ENCODE measurements at regions not wholly inside any gene's neighbourhood (a gene's known extent, or its start where the extent isn't known, plus 50 kb on each side); places are given as distances from the start of the nearest gene placed in this dataset.
"Not testable (repeated sequence)": the region's sequence is repeated elsewhere in the genome, so short reads cannot be mapped to it uniquely, and the experiment has no call there.

DNA sequence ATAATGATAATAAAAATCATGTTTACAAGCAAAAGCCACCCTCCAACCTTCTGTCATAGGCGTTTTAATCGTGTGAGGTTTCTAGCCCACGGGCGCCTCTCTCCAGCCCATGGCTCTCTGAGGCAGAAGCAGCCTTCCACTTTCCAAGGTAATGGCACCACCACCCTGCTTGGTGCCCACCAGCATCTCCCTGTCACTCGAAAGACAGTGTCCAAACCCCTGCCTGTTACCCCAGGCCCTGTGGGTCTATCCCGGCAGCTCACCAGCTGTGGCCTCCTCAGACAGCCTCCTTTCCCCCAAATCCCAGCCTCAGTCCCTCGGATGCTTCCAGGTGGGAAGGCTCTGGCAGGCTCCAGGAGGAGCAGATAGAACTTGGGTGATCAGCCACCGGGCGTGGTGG, 123.8 kb upstream of the LPCAT1 start:
- ATAC-seq (ENCODE audit: low FRiP score in 2 of 2) (no peak), DNase-seq (no peak)
- H3K27ac ChIP-seq, result no peak overlapping the region
- H3K27me3 ChIP-seq, result peaks cover 0 to 23% (median 6%) of the 10 kb centered on the region in 4 donors
- WGBS, 2 donors, result 80 to 84% methylated on average over 8 to 9 of the region's 9 CpGs
- TF ChIP-seq POLR2A (IDR thresholded peaks at IDR 0.05) (no peak), CTCF (IDR thresholded peaks at IDR 0.05) (no peak), POLR2AphosphoS5 (IDR thresholded peaks at IDR 0.05) (no peak), EP300 (IDR thresholded peaks at IDR 0.05) (no peak)
- no peak overlapping the region for H3K4me3 ChIP-seq
- H3K9me3 ChIP-seq, result no peaks in the 10 kb centered on the region
- H3K36me3 ChIP-seq, result no peaks in the 10 kb centered on the region
- peaks cover 4 to 9% (median 6%) of the 10 kb centered on the region in 4 donors for H3K4me1 ChIP-seq

DNA sequence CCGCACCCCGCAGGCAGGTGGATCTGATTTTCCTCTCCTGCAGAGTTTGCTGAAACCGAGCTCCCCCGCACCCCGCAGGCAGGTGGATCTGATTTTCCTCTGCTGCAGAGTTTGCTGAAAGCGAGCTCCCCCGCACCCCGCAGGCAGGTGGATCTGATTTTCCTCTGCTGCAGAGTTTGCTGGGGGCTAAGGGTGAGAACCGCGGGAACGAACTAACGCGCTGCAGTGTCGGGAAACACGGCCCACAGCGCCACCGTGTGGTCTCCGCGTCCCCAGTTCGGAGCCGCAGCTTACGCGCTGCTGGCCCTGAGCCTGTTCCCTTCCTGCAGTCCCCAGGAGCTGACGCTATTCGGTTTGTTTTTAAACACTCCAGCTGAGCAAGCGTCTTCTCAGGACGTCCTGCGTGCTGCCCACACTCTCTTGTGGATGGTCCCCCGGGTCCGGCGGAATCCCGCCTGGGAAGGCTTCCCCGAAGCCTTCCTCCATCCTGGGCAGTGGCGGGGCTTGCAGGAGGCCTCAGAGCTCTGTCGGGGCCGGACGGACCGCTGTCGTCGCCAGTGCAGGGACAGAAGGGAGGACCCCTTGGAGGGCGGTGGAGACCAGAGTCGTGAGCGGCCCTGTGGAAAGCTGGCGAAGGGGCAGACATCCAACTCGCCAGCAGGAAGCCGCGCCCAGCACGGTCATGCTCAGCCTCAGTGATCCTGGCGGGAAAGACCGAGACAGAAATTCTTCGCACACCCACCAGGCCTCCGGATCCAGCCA, 121.2 kb upstream of the LPCAT1 start:
- Histone ChIP-seq H3K4me1 (peaks cover 4 to 11% (median 6%) of the 10 kb centered on the region in 4 donors), H3K36me3 (no peaks in the 10 kb centered on the region), H3K27me3 (peaks cover 0 to 19% (median 6%) of the 10 kb centered on the region in 4 donors), H3K27ac (peak overlapping the region in 2 of 4 donors; percentile 21 to 34), H3K4me3 (peak overlapping the region in 3 of 4 donors; percentile 15 to 26 (median 25)), H3K9me3 (no peaks in the 10 kb centered on the region)
- ATAC-seq (ENCODE audit: low FRiP score in 2 of 2), result peak; percentile 93 to 96
- WGBS, 2 donors, result 5 to 20% methylated on average over 11 to 49 of the region's 52 CpGs
- no peak for TF ChIP-seq POLR2A (IDR thresholded peaks at IDR 0.05)
- no peak for TF ChIP-seq EP300 (IDR thresholded peaks at IDR 0.05)
- peak; percentile 81 to 92 (median 88) for TF ChIP-seq CTCF (IDR thresholded peaks at IDR 0.05)
- peak; percentile 18 to 33 for TF ChIP-seq POLR2AphosphoS5 (IDR thresholded peaks at IDR 0.05)
- peak; percentile 76 to 96 for DNase-seq

- Histone ChIP-seq H3K27me3 (peaks cover 0 to 19% (median 6%) of the 10 kb centered on the region in 4 donors), H3K4me1 (peaks cover 4 to 11% (median 6%) of the 10 kb centered on the region in 4 donors)
- WGBS, 2 donors, result 12% methylated on average over 7 to 18 of the region's 22 CpGs
- not testable (repeated sequence) for DNase-seq; H3K9me3 ChIP-seq; H3K36me3 ChIP-seq; ATAC-seq (ENCODE audit: low FRiP score in 2 of 2); H3K27ac ChIP-seq; H3K4me3 ChIP-seq
These were observed 120.6 kb upstream of the LPCAT1 start for GRCh38 chr5:1644393-1644809.

GRCh38 chr5:1643651-1644392, 120.1 kb upstream of the LPCAT1 start:
- H3K4me1 ChIP-seq, result peaks cover 4 to 11% (median 6%) of the 10 kb centered on the region in 4 donors
- no peak overlapping the region for H3K27ac ChIP-seq
- DNase-seq, result no peak
- ATAC-seq (ENCODE audit: low FRiP score in 2 of 2), result no peak
- no peak for TF ChIP-seq POLR2AphosphoS5 (IDR thresholded peaks at IDR 0.05)
- no peak for TF ChIP-seq CTCF (IDR thresholded peaks at IDR 0.05)
- no peak for TF ChIP-seq POLR2A (IDR thresholded peaks at IDR 0.05)
- TF ChIP-seq EP300 (IDR thresholded peaks at IDR 0.05), result no peak
- no peaks in the 10 kb centered on the region for H3K9me3 ChIP-seq
- no peaks in the 10 kb centered on the region for H3K36me3 ChIP-seq
- 22 to 25% methylated on average over 9 to 14 of the region's 14 CpGs for WGBS, 2 donors
- H3K4me3 ChIP-seq, result no peak overlapping the region
- H3K27me3 ChIP-seq, result peaks cover 0 to 19% (median 6%) of the 10 kb centered on the region in 4 donors

- no peak overlapping the region for H3K4me3 ChIP-seq
- peak in 1 of 2 donors; percentile 3 for ATAC-seq (ENCODE audit: low FRiP score in 2 of 2)
These were observed 118.9 kb upstream of the LPCAT1 start for GRCh38 chr5:1642621-1643061.

More at GRCh38 chr5:1642621-1643061, 118.9 kb upstream of the LPCAT1 start:
- TF ChIP-seq POLR2AphosphoS5 (IDR thresholded peaks at IDR 0.05) (no peak), EP300 (IDR thresholded peaks at IDR 0.05) (no peak), CTCF (IDR thresholded peaks at IDR 0.05) (no peak), POLR2A (IDR thresholded peaks at IDR 0.05) (no peak)
- Histone ChIP-seq H3K9me3 (no peaks in the 10 kb centered on the region), H3K27ac (no peak overlapping the region), H3K27me3 (peaks cover 0 to 19% (median 6%) of the 10 kb centered on the region in 4 donors), H3K36me3 (no peaks in the 10 kb centered on the region), H3K4me1 (peaks cover 4 to 11% (median 6%) of the 10 kb centered on the region in 4 donors)
- 82 to 84% methylated on average over 8 to 10 of the region's 11 CpGs for WGBS, 2 donors
- DNase-seq, result no peak
